Mesothelial cell of epicardium (in vitro differentiated cells): ENCODE measurements at regions not wholly inside any gene's neighbourhood (a gene's known extent, or its start where the extent isn't known, plus 50 kb on each side); places are given as distances from the start of the nearest gene placed in this dataset.

Experiments
- DNase-seq, 2 experiments: peaks; one replicate each; pipeline ENCODE4 v3.0.0; 2021; ENCODE audit warnings: low spot score in 2 of 2; ENCODE audit not compliant: unreplicated experiment in 2 of 2
- H3K27ac Mint-ChIP-seq: 2 replicates; pipeline ENCODE4 v1.8.0; 2021; ENCODE audit warnings: mixed read lengths
- H3K27me3 Mint-ChIP-seq: 2 replicates; pipeline ENCODE4 v1.8.0; 2021; ENCODE audit warnings: low read depth, mixed read lengths
- H3K36me3 Mint-ChIP-seq: 2 replicates; pipeline ENCODE4 v1.8.0; 2021; ENCODE audit warnings: mixed read lengths
- H3K4me1 Mint-ChIP-seq: 2 replicates; pipeline ENCODE4 v1.8.0; 2021; ENCODE audit warnings: mixed read lengths
- H3K4me3 Mint-ChIP-seq: 2 replicates; pipeline ENCODE4 v1.8.0; 2021; ENCODE audit warnings: mild to moderate bottlenecking, moderate library complexity, mixed read lengths
- H3K9me3 Mint-ChIP-seq: 2 replicates; pipeline ENCODE4 v1.8.0; 2021; ENCODE audit warnings: mixed read lengths
- CTCF ChIP-seq: fragments of 200-600 bp; sonication (generic); IDR thresholded peaks from one replicate; pipeline ENCODE4 v1.5.0; 2021; ENCODE audit warnings: antibody characterized with exemption; ENCODE audit not compliant: unreplicated experiment

GRCh38 chr6:4371207-4371921 is 236.0 kb upstream of the ECI2 start:
- Mint-ChIP-seq H3K4me1 (peaks cover 6% of the 10 kb centered on the region), H3K36me3 (no peaks in the 10 kb centered on the region), H3K27ac (no peak overlapping the region), H3K9me3 (no peaks in the 10 kb centered on the region), H3K4me3 (no peak overlapping the region), H3K27me3 (no peaks in the 10 kb centered on the region)
- TF ChIP-seq CTCF, result no peak
- DNase-seq, result no peak

GRCh38 chr6:4370066-4370465 is 234.7 kb upstream of the ECI2 start:
- no peaks in the 10 kb centered on the region for H3K9me3 Mint-ChIP-seq
- H3K27ac Mint-ChIP-seq, result no peak overlapping the region
- no peak overlapping the region for H3K4me3 Mint-ChIP-seq
- no peaks in the 10 kb centered on the region for H3K27me3 Mint-ChIP-seq
- peaks cover 6% of the 10 kb centered on the region for H3K4me1 Mint-ChIP-seq
- no peaks in the 10 kb centered on the region for H3K36me3 Mint-ChIP-seq
- no peak for DNase-seq
- no peak for TF ChIP-seq CTCF

- Mint-ChIP-seq H3K9me3 (no peaks in the 10 kb centered on the region), H3K27me3 (no peaks in the 10 kb centered on the region), H3K27ac (no peak overlapping the region), H3K4me3 (no peak overlapping the region), H3K36me3 (no peaks in the 10 kb centered on the region), H3K4me1 (peaks cover 6% of the 10 kb centered on the region)
- no peak for TF ChIP-seq CTCF
- DNase-seq, result no peak
Observed at GRCh38 chr6:4369616-4370015, 234.2 kb upstream of the ECI2 start.

GRCh38 chr6:4368649-4369048 is 233.3 kb upstream of the ECI2 start:
- DNase-seq, result no peak
- no peak for TF ChIP-seq CTCF
- no peaks in the 10 kb centered on the region for H3K9me3 Mint-ChIP-seq
- H3K27ac Mint-ChIP-seq, result no peak overlapping the region
- H3K27me3 Mint-ChIP-seq, result no peaks in the 10 kb centered on the region
- peaks cover 6% of the 10 kb centered on the region for H3K4me1 Mint-ChIP-seq
- no peaks in the 10 kb centered on the region for H3K36me3 Mint-ChIP-seq
- H3K4me3 Mint-ChIP-seq, result no peak overlapping the region

- H3K27me3 Mint-ChIP-seq, result no peaks in the 10 kb centered on the region
- no peak overlapping the region for H3K4me3 Mint-ChIP-seq
- no peak for DNase-seq
- no peak for TF ChIP-seq CTCF
- H3K36me3 Mint-ChIP-seq, result no peaks in the 10 kb centered on the region
- H3K4me1 Mint-ChIP-seq, result peaks cover 6% of the 10 kb centered on the region
- no peaks in the 10 kb centered on the region for H3K9me3 Mint-ChIP-seq
- no peak overlapping the region for H3K27ac Mint-ChIP-seq
Observed at GRCh38 chr6:4367643-4368042, 232.3 kb upstream of the ECI2 start.
